ENCODE measurements at regions not wholly inside any gene's neighbourhood (a gene's known extent, or its start where the extent isn't known, plus 50 kb on each side); places are given as distances from the start of the nearest gene placed in this dataset.

- TF ChIP-seq RAD21 (IDR thresholded peaks at IDR 0.05; ENCODE audit: low read depth) (no peak), EP300 (IDR thresholded peaks at IDR 0.05; ENCODE audit: borderline replicate concordance) (no peak), TCF12 (IDR thresholded peaks at IDR 0.05; ENCODE audit: low read depth) (no peak), NFIC (IDR thresholded peaks at IDR 0.05) (no peak), MAX (IDR thresholded peaks at IDR 0.05) (no peak), CEBPB (IDR thresholded peaks at IDR 0.05) (no peak), EGR1 (IDR thresholded peaks at IDR 0.05) (no peak), REST (IDR thresholded peaks at IDR 0.05; ENCODE audit: low read depth) (no peak), YY1 (IDR thresholded peaks at IDR 0.05; ENCODE audit: low read depth) (no peak), USF1 (IDR thresholded peaks at IDR 0.05) (no peak), TEAD4 (IDR thresholded peaks at IDR 0.05) (no peak), ZBTB7A (IDR thresholded peaks at IDR 0.05; ENCODE audit: low read depth) (no peak), TAF1 (IDR thresholded peaks at IDR 0.05; ENCODE audit: low read depth) (no peak), FOXM1 (IDR thresholded peaks at IDR 0.05; ENCODE audit: borderline replicate concordance, low read depth) (no peak)
Observed at GRCh38 chr9:82780017-82780416, 282.9 kb downstream of the RASEF start.

All from Ishikawa (cell line).